HepG2 (cell line): ENCODE measurements at regions not wholly inside any gene's neighbourhood (a gene's known extent, or its start where the extent isn't known, plus 50 kb on each side); places are given as distances from the start of the nearest gene placed in this dataset.
"Not testable (repeated sequence)": the region's sequence is repeated elsewhere in the genome, so short reads cannot be mapped to it uniquely, and the experiment has no call there.

Experiments used
- ATAC-seq: fragments of 200-7000 bp; cut with Tn5 transposase; 3 replicates; pipeline ENCODE4 v1.9.1; 2020; ENCODE audit warnings: mild to moderate bottlenecking, moderate library complexity
- BruUV-seq: library from RNA; stranded (reverse); fragments of 400-500 nt; replicated peaks from 2 replicates; lab custom pipeline; 2021; lab: Mats Ljungman, UMichigan
- CTCF ChIA-PET: fragments of 300-600 bp; formaldehyde crosslinking; extraction: SDS; loops from one replicate; lab custom pipeline; 2021; ENCODE audit warnings: low total read pairs, inconsistent platforms, low intra/inter-chr PET ratio; lab: Yijun Ruan, JAX
- POLR2A ChIA-PET: fragments of 350-600 bp; sonication (Branson Sonifier 250); formaldehyde crosslinking; loops from one replicate; lab custom pipeline; 2020; ENCODE audit warnings: antibody characterized with exemption, inconsistent platforms; lab: Yijun Ruan, JAX
- DNase-seq: peaks from one replicate; pipeline ENCODE4 v3.0.0-alpha.2; 2015; ENCODE audit warnings: low spot score
- FAIRE-seq: peaks from 3 replicates; lab custom pipeline; 2011; peaks lifted over from hg19 to GRCh38; lab: Jason Lieb, UNC
- H2AFZ ChIP-seq: one replicate; pipeline ENCODE4 v1.6.1; 2011; ENCODE audit warnings: low read length, inconsistent platforms
- H3K27ac ChIP-seq: fragments of 300-600 bp; 3 replicates; pipeline ENCODE4 v1.8.0; 2011; ENCODE audit warnings: mixed run types, mild to moderate bottlenecking, mixed read lengths, low read length, inconsistent platforms; ENCODE audit not compliant: insufficient read depth; ENCODE audit errors: extremely low read length
- H3K27me3 ChIP-seq, 2 experiments: fragments of 200-600 bp in 1 of 2; 2 replicates in 1 of 2; 3 replicates in 1 of 2; pipeline versions ENCODE4 v1.6.0 to v1.8.0; 2011; ENCODE audit warnings: low read length in 2 of 2, mild to moderate bottlenecking in 2 of 2, moderate library complexity in 2 of 2, inconsistent platforms in 1 of 2; ENCODE audit not compliant: insufficient read depth in 2 of 2, control insufficient read depth in 1 of 2
- H3K36me3 ChIP-seq, 2 experiments: fragments of 200-600 bp in 1 of 2; replicated peaks in 1 of 2; 2 replicates in 1 of 2; 3 replicates in 1 of 2; pipeline versions ENCODE4 v1.5.1 to v1.8.0; 2011; ENCODE audit warnings: low read length in 2 of 2, inconsistent platforms in 1 of 2; ENCODE audit not compliant: insufficient read depth in 2 of 2, control insufficient read depth in 1 of 2
- H3K4me1 ChIP-seq: 2 replicates; pipeline ENCODE4 v1.5.1; 2012; ENCODE audit warnings: low read length, inconsistent platforms; ENCODE audit not compliant: insufficient read depth
- H3K4me2 ChIP-seq: 2 replicates; pipeline ENCODE4 v1.6.0; 2011; ENCODE audit warnings: low read depth, low read length, inconsistent platforms
- H3K4me3 ChIP-seq, 3 experiments: fragments of 200-600 bp in 1 of 3; sonication (generic), shearing (Covaris generic) in 1 of 3; replicated peaks in 1 of 3; 2 replicates each; pipeline ENCODE4 v1.5.1; 2011 to 2016; ENCODE audit warnings: low read length in 3 of 3, inconsistent platforms in 2 of 3, low read depth in 2 of 3, mild to moderate bottlenecking in 2 of 3, control low read depth in 1 of 3, mixed read lengths in 1 of 3; ENCODE audit not compliant: insufficient read depth in 1 of 3
- H3K79me2 ChIP-seq: one replicate; pipeline ENCODE4 v1.6.1; 2011; ENCODE audit warnings: low read length, inconsistent platforms; ENCODE audit not compliant: insufficient read depth
- H3K9ac ChIP-seq: 2 replicates; pipeline ENCODE4 v1.6.0; 2011; ENCODE audit warnings: mild to moderate bottlenecking, low read depth, low read length, inconsistent platforms; ENCODE audit not compliant: insufficient read depth
- H3K9me3 ChIP-seq: 2 replicates; pipeline ENCODE4 v1.5.1; 2012; ENCODE audit warnings: mild to moderate bottlenecking, low read length
- H4K20me1 ChIP-seq: 2 replicates; pipeline ENCODE4 v1.6.0; 2011; ENCODE audit warnings: inconsistent platforms, mild to moderate bottlenecking, low read length, moderate library complexity; ENCODE audit not compliant: insufficient read depth
- KLF9 ChIP-seq: IDR thresholded peaks from 2 replicates; pipeline ENCODE4 v1.6.1; 2016; ENCODE audit warnings: low read depth
- NFKB2 ChIP-seq: sonication (generic); formaldehyde crosslinking; IDR thresholded peaks from 2 replicates; pipeline ENCODE4 v1.4.0; 2020; ENCODE audit warnings: missing genetic modification reagents, borderline replicate concordance
- PHF20 ChIP-seq: sonication (generic); formaldehyde crosslinking; IDR thresholded peaks from 2 replicates; pipeline ENCODE4 v1.5.0; 2020; ENCODE audit warnings: mild to moderate bottlenecking, missing genetic modification reagents
- PRMT3 ChIP-seq: sonication (generic); formaldehyde crosslinking; IDR thresholded peaks from 2 replicates; pipeline ENCODE4 v1.8.1; 2022; ENCODE audit warnings: low read depth, mild to moderate bottlenecking, moderate library complexity, missing genetic modification reagents, borderline replicate concordance
- SIX1 ChIP-seq: sonication (generic); formaldehyde crosslinking; IDR thresholded peaks from 2 replicates; pipeline ENCODE4 v1.4.0; 2020; ENCODE audit warnings: missing genetic modification reagents, borderline replicate concordance
- ZFAT ChIP-seq: sonication (generic); formaldehyde crosslinking; conservative IDR thresholded peaks from 2 replicates; pipeline ENCODE4 v1.8.1; 2023; ENCODE audit warnings: missing genetic modification reagents, inconsistent platforms
- ZFY ChIP-seq: sonication (generic); formaldehyde crosslinking; IDR thresholded peaks from 2 replicates; pipeline ENCODE4 v1.4.0; 2020; ENCODE audit warnings: missing genetic modification reagents
- ZNF143 ChIP-seq: sonication (generic); formaldehyde crosslinking; IDR thresholded peaks from 2 replicates; pipeline ENCODE4 v1.4.0; 2020; ENCODE audit warnings: missing genetic modification reagents
- WGBS: methylation state at CpG from one replicate; pipeline ENCODE4 v1.1.6; 2017; ENCODE audit warnings: low lambda C conversion rate; 5-methylcytosine and 5-hydroxymethylcytosine counted together
- in situ Hi-C: cut with HindIII; loops from 2 replicates; pipeline ENCODE4 v1.10.0; 2017; ENCODE audit warnings: low pct_unique_long_range_greater_than_20kb; ENCODE audit not compliant: extremely low pct_ligation_motif_present
- intact Hi-C: fragments of 100-400 bp; cut with micrococcal nuclease; formaldehyde crosslinking; loops from one replicate; pipeline ENCODE4 v1.10.0; 2022; ENCODE audit not compliant: unreplicated experiment
- TF ChIP-seq, protein P1 (sequence below): sonication (generic); formaldehyde crosslinking; IDR thresholded peaks from 2 replicates; pipeline ENCODE4 v1.5.0; 2020; ENCODE audit warnings: mild to moderate bottlenecking, missing genetic modification reagents, borderline replicate concordance
- TF ChIP-seq, protein P2 (sequence below): sonication (generic); formaldehyde crosslinking; IDR thresholded peaks from 2 replicates; pipeline ENCODE4 v1.8.0; 2022; ENCODE audit warnings: missing genetic modification reagents, low read depth, mild to moderate bottlenecking, borderline replicate concordance

DNA sequence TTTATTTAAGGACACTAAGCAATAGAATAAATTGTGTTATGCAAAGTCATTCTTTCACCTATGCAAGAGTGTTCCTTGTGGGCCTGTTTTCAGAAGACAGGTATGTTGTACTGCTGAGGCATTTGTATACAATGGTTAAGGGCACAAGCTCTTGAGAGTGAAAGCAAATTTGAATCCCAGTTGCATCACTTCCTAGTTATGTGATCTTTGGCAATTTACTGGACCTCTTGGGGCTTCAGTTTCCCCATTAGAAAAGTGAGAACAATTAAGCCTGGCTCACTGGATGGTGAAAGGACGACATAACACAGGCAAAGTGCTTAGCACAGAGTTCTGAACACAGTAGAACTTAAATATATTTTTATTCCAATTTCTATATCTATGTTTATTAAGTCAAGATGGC, 117.4 kb downstream of the EFHB start (continued):
- TF ChIP-seq SIX1 (CRISPR knock-in tag) = no peak

DNA sequence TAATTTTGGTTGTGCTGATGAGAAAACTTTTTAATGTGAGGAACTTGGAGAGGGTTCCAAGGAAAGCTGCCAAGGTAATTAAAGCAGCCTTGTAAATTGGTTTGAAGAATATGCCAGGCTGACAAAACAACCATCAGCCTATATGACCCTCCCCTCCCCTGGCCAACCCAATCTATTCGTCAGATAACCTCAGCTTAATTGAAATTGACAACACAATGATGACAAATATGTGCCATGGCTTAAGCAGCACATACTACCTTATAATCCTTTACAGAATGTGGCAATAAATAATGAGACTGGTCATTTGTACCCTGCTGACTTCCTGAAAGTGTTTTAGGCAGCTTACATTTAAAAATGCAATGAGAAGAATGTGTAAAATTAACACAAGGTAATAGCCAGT, 118.2 kb downstream of the EFHB start:
- H3K4me3 ChIP-seq = no peak overlapping the region
- no peak overlapping the region for H3K9ac ChIP-seq
- ChIA-PET POLR2A (no interaction called here), CTCF (no interaction called here)
- no peaks in the 10 kb centered on the region for H3K9me3 ChIP-seq
- TF ChIP-seq PRMT3 (CRISPR knock-in tag) = no peak
- TF ChIP-seq KLF9 (CRISPR knock-in tag) = no peak
- TF ChIP-seq, protein P1, sequence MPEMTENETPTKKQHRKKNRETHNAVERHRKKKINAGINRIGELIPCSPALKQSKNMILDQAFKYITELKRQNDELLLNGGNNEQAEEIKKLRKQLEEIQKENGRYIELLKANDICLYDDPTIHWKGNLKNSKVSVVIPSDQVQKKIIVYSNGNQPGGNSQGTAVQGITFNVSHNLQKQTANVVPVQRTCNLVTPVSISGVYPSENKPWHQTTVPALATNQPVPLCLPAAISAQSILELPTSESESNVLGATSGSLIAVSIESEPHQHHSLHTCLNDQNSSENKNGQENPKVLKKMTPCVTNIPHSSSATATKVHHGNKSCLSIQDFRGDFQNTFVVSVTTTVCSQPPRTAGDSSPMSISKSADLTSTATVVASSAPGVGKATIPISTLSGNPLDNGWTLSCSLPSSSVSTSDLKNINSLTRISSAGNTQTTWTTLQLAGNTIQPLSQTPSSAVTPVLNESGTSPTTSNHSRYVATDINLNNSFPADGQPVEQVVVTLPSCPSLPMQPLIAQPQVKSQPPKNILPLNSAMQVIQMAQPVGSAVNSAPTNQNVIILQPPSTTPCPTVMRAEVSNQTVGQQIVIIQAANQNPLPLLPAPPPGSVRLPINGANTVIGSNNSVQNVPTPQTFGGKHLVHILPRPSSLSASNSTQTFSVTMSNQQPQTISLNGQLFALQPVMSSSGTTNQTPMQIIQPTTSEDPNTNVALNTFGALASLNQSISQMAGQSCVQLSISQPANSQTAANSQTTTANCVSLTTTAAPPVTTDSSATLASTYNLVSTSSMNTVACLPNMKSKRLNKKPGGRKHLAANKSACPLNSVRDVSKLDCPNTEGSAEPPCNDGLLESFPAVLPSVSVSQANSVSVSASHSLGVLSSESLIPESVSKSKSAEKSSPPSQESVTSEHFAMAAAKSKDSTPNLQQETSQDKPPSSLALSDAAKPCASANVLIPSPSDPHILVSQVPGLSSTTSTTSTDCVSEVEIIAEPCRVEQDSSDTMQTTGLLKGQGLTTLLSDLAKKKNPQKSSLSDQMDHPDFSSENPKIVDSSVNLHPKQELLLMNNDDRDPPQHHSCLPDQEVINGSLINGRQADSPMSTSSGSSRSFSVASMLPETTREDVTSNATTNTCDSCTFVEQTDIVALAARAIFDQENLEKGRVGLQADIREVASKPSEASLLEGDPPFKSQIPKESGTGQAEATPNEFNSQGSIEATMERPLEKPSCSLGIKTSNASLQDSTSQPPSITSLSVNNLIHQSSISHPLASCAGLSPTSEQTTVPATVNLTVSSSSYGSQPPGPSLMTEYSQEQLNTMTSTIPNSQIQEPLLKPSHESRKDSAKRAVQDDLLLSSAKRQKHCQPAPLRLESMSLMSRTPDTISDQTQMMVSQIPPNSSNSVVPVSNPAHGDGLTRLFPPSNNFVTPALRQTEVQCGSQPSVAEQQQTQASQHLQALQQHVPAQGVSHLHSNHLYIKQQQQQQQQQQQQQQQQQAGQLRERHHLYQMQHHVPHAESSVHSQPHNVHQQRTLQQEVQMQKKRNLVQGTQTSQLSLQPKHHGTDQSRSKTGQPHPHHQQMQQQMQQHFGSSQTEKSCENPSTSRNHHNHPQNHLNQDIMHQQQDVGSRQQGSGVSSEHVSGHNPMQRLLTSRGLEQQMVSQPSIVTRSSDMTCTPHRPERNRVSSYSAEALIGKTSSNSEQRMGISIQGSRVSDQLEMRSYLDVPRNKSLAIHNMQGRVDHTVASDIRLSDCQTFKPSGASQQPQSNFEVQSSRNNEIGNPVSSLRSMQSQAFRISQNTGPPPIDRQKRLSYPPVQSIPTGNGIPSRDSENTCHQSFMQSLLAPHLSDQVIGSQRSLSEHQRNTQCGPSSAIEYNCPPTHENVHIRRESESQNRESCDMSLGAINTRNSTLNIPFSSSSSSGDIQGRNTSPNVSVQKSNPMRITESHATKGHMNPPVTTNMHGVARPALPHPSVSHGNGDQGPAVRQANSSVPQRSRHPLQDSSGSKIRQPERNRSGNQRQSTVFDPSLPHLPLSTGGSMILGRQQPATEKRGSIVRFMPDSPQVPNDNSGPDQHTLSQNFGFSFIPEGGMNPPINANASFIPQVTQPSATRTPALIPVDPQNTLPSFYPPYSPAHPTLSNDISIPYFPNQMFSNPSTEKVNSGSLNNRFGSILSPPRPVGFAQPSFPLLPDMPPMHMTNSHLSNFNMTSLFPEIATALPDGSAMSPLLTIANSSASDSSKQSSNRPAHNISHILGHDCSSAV (CRISPR knock-in tag) = no peak
- TF ChIP-seq ZNF143 (CRISPR knock-in tag) = no peak
- TF ChIP-seq, protein P2, sequence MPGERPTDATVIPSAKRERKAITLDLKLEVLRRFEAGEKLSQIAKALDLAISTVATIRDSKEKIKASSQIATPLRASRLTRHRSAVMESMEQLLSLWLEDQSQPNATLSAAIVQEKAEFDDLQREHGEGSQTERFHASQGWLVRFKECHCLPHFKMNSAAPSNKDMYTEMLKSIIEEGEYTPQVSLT (CRISPR knock-in tag) = no peak
- no peak for TF ChIP-seq PHF20
- no peak for TF ChIP-seq ZFAT (CRISPR knock-in tag)
- TF ChIP-seq ZFY (CRISPR knock-in tag) = no peak
- TF ChIP-seq NFKB2 (CRISPR knock-in tag) = no peak
- no peaks in the 10 kb centered on the region for H3K79me2 ChIP-seq
- H3K27me3 ChIP-seq = no peaks in the 10 kb centered on the region
- in situ Hi-C loops (no loop called here), intact Hi-C loops (no loop called here)
- no peak for ATAC-seq
- no peaks in the 10 kb centered on the region for H4K20me1 ChIP-seq
- H3K4me2 ChIP-seq = no peak overlapping the region
- DNase-seq = no peak
- no peaks in the 10 kb centered on the region for H3K36me3 ChIP-seq
- H3K4me1 ChIP-seq = no peaks in the 10 kb centered on the region
- BruUV-seq = no TSS peak
- H3K27ac ChIP-seq = no peak overlapping the region
- 0% methylated on average over 1 of the region's 1 CpG for WGBS
- FAIRE-seq = no peak
- no peak overlapping the region for H2AFZ ChIP-seq

DNA sequence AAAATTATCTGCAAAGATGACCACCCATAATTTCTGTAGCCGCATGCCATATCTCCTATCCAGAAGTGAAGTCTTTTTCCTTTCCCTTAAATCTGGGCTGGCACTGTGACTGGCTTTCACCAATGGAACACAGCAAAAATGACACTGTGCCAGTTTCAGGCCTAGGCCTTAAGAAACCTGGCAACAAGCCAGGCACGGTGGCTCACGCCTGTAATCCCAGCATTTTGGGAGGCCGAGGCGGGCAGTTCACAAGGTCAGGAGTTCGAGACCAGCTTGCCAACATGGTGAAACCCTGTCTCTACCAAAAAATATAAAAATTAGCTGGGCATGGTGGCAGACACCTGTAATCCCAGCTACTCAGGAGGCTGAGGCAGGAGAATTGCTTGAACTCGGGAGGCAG, 120.3 kb downstream of the EFHB start:
- ATAC-seq, H3K4me2 ChIP-seq, H3K9me3 ChIP-seq, H3K27ac ChIP-seq, H3K9ac ChIP-seq, H4K20me1 ChIP-seq, DNase-seq, FAIRE-seq, H3K4me3 ChIP-seq, H3K27me3 ChIP-seq, intact Hi-C loops, BruUV-seq, POLR2A ChIA-PET, CTCF ChIA-PET, in situ Hi-C loops, H2AFZ ChIP-seq, H3K4me1 ChIP-seq, H3K36me3 ChIP-seq, H3K79me2 ChIP-seq: not testable (repeated sequence)
- 37% methylated on average over 7 of the region's 7 CpGs for WGBS
